ENCODE measurements at regions not wholly inside any gene's neighbourhood (a gene's known extent, or its start where the extent isn't known, plus 50 kb on each side); places are given as distances from the start of the nearest gene placed in this dataset.

- TF ChIP-seq USF1 (IDR thresholded peaks at IDR 0.05) (no peak), NFIC (IDR thresholded peaks at IDR 0.05) (no peak), ZBTB7A (IDR thresholded peaks at IDR 0.05; ENCODE audit: low read depth) (no peak)
Observed at GRCh38 chr4:20512985-20513384, 187.3 kb upstream of the PACRGL start.

- TF ChIP-seq CEBPB (IDR thresholded peaks at IDR 0.05) = no peak
- no peak for TF ChIP-seq MAX (IDR thresholded peaks at IDR 0.05)
- TF ChIP-seq NFIC (IDR thresholded peaks at IDR 0.05) = no peak
- TF ChIP-seq TEAD4 (IDR thresholded peaks at IDR 0.05) = peak; percentile 63; the same call in 1 of the 2 replicates
Observed at GRCh38 chr4:20520901-20521300, 179.4 kb upstream of the PACRGL start.

GRCh38 chr4:20528508-20528907 lies 171.8 kb upstream of the PACRGL start:
- TF ChIP-seq TAF1 (IDR thresholded peaks at IDR 0.05; ENCODE audit: low read depth) (no peak), USF1 (IDR thresholded peaks at IDR 0.05) (no peak), YY1 (IDR thresholded peaks at IDR 0.05; ENCODE audit: low read depth) (no peak), REST (IDR thresholded peaks at IDR 0.05; ENCODE audit: low read depth) (no peak), RAD21 (IDR thresholded peaks at IDR 0.05; ENCODE audit: low read depth) (no peak), CEBPB (IDR thresholded peaks at IDR 0.05) (no peak), FOXM1 (IDR thresholded peaks at IDR 0.05; ENCODE audit: borderline replicate concordance, low read depth) (no peak), EGR1 (IDR thresholded peaks at IDR 0.05) (no peak), TCF12 (IDR thresholded peaks at IDR 0.05; ENCODE audit: low read depth) (no peak), MAX (IDR thresholded peaks at IDR 0.05) (no peak), ZBTB7A (IDR thresholded peaks at IDR 0.05; ENCODE audit: low read depth) (no peak), TEAD4 (IDR thresholded peaks at IDR 0.05) (no peak), CREB1 (IDR thresholded peaks at IDR 0.05; ENCODE audit: low read depth) (no peak), NFIC (IDR thresholded peaks at IDR 0.05) (no peak), EP300 (IDR thresholded peaks at IDR 0.05; ENCODE audit: borderline replicate concordance) (no peak)

- TF ChIP-seq TEAD4 (IDR thresholded peaks at IDR 0.05) (no peak), CEBPB (IDR thresholded peaks at IDR 0.05) (no peak), NFIC (IDR thresholded peaks at IDR 0.05) (no peak)
Observed at GRCh38 chr4:20529691-20530090, 170.6 kb upstream of the PACRGL start.

- TF ChIP-seq EGR1 (IDR thresholded peaks at IDR 0.05) (no peak), ZBTB7A (IDR thresholded peaks at IDR 0.05; ENCODE audit: low read depth) (no peak), TCF12 (IDR thresholded peaks at IDR 0.05; ENCODE audit: low read depth) (no peak), FOXM1 (IDR thresholded peaks at IDR 0.05; ENCODE audit: borderline replicate concordance, low read depth) (no peak), TAF1 (IDR thresholded peaks at IDR 0.05; ENCODE audit: low read depth) (no peak), USF1 (IDR thresholded peaks at IDR 0.05) (no peak), REST (IDR thresholded peaks at IDR 0.05; ENCODE audit: low read depth) (no peak), RAD21 (IDR thresholded peaks at IDR 0.05; ENCODE audit: low read depth) (no peak), TEAD4 (IDR thresholded peaks at IDR 0.05) (no peak), CREB1 (IDR thresholded peaks at IDR 0.05; ENCODE audit: low read depth) (no peak), NFIC (IDR thresholded peaks at IDR 0.05) (no peak), EP300 (IDR thresholded peaks at IDR 0.05; ENCODE audit: borderline replicate concordance) (no peak), YY1 (IDR thresholded peaks at IDR 0.05; ENCODE audit: low read depth) (no peak), CEBPB (IDR thresholded peaks at IDR 0.05) (no peak), MAX (IDR thresholded peaks at IDR 0.05) (no peak)
Observed at GRCh38 chr4:20532116-20532790, 168.0 kb upstream of the PACRGL start.
